ENCODE measurements at regions not wholly inside any gene's neighbourhood (a gene's known extent, or its start where the extent isn't known, plus 50 kb on each side); places are given as distances from the start of the nearest gene placed in this dataset.

DNA sequence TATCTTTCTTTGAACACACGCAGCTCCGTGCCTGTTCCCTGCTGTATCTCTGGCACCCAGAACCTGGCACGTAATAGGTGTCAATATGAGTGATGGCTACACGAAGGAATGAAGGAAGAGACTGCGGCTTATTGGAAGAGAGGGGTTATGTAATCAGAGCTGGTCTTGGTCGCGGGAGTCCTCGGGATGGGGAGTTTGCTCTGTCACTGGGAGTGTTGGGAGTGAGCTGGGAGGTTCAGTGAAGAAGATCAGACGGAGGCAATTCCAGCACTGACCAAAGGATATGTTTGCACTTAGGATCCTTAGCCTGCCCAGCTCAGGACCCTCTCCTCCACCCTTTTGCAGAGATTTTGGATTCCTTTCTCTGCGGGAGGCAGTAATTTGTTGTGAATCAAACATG lies 709.1 kb downstream of the PTPRU start:
- TF ChIP-seq CTCF (IDR thresholded peaks at IDR 0.05; ENCODE audit: control insufficient read depth, insufficient read depth, low read depth, low read length, missing control alignments), result no peak
- DNase-seq (ENCODE audit: low read depth), result no peak
- no peak overlapping the region for H3K4me3 ChIP-seq (ENCODE audit: control insufficient read depth, low read depth, low read length)

DNA sequence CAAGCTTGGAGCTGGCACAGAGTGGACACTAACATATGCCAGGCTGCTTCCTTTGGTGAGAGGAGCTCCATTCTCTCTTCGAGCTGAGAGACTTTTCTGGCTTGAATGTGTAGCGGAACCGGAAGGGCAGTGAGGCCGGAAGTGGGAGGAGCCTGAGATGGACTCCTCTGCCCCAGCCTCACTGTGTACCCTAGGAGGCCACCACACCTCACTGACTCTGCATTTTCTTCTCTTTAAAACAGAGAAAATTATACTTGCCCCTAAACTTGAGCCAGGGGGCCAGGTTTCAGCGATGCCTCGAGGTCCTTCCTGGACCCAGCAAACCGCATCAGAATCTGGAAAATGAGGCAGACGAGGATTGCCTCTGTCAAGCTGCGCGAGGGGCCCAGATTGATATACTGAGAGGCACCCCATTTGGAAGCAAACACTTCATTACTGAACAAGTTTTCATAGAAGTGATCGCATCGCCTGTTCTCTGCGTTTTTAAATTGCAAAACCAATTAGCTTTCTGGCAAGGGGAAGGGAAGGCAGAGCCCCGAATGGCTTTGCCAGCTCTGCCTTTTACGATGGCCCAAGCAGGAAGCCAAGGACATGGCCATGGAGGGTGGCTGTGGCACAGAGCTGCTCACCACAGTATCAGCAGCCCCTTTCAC lies 708.1 kb downstream of the PTPRU start:
- no peak for DNase-seq (ENCODE audit: low read depth)
- no peak for TF ChIP-seq CTCF (IDR thresholded peaks at IDR 0.05; ENCODE audit: control insufficient read depth, insufficient read depth, low read depth, low read length, missing control alignments)
- no peak overlapping the region for H3K4me3 ChIP-seq (ENCODE audit: control insufficient read depth, low read depth, low read length)

DNA sequence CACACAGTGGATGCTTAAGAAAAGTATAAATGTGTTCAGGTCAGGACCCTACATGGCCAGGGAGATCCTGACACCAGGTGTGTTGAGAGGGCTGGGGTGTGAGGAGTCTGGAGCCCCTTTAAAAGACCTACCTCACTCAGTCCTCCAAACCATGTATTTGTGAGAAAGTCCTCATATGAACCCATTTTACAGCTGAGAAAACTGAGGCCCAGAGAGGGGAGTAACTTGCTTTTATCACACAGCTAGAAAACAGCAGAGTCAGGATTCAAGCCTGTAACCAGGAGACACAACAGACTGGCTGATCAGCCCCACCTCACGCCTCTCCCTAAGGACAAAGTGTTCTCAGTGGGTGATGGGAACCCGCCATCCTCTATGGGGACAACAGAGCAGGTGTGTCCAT lies 706.7 kb downstream of the PTPRU start:
- no peak for TF ChIP-seq CTCF (IDR thresholded peaks at IDR 0.05; ENCODE audit: control insufficient read depth, insufficient read depth, low read depth, low read length, missing control alignments)
- no peak for DNase-seq (ENCODE audit: low read depth)
- H3K4me3 ChIP-seq (ENCODE audit: control insufficient read depth, low read depth, low read length), result no peak overlapping the region

- no peak for TF ChIP-seq CTCF (IDR thresholded peaks at IDR 0.05; ENCODE audit: control insufficient read depth, insufficient read depth, low read depth, low read length, missing control alignments)
- no peak overlapping the region for H3K4me3 ChIP-seq (ENCODE audit: control insufficient read depth, low read depth, low read length)
- DNase-seq (ENCODE audit: low read depth), result no peak
Measured at GRCh38 chr1:29939079-29939478, 702.8 kb downstream of the PTPRU start.

DNA sequence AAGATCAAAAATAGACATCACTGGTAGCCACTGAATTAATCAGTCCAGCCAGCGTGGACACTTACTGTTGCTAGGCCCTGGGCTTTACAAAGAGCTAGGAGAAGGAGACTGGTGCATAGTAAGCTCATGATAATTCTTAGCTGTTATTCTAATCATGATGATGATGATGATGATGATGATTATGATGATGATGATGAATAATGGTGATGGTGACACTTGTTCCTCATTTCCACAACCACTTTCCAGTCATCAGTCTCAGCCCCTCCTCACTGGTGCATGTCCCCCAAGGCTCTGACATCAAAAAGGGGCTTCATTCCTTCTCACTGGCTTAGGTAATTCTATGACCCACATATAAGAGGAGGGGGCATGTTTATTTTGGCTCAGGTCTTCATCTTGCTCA lies 701.0 kb downstream of the PTPRU start:
- DNase-seq (ENCODE audit: low read depth), result no peak

DNA sequence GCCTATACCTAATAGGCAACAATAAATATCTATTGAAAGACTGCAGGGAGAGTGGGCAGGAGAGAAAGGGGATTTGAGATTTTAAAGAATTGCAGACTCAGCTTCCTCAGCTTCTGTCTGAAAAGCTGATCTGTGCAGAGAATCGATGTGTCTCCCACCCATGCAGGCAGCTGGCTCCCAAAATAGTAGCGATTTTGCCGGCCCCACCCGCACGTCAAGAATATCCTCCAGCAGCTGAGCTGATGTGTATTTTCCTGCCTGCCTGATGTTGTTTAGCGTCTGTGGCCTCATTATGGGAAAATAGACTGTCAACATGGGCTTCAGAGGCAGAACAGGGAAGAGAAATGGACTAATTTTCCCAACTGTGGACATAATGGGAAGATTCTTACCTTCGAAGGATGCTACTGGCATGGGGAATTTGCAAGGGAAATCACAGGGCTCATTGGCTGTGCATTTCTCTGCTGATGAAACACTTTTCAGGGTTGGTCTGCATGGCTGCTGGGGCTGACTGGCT lies 699.8 kb downstream of the PTPRU start:
- H3K4me3 ChIP-seq (ENCODE audit: control insufficient read depth, low read depth, low read length), result no peak overlapping the region
- no peak for TF ChIP-seq CTCF (IDR thresholded peaks at IDR 0.05; ENCODE audit: control insufficient read depth, insufficient read depth, low read depth, low read length, missing control alignments)
- DNase-seq (ENCODE audit: low read depth), result no peak

More for the DNA sequence above, 701.0 kb downstream of the PTPRU start:
- no peak for TF ChIP-seq CTCF (IDR thresholded peaks at IDR 0.05; ENCODE audit: control insufficient read depth, insufficient read depth, low read depth, low read length, missing control alignments)
- no peak overlapping the region for H3K4me3 ChIP-seq (ENCODE audit: control insufficient read depth, low read depth, low read length)

Data from AG09309 (cell line).